A549 (cell line): ENCODE measurements at regions not wholly inside any gene's neighbourhood (a gene's known extent, or its start where the extent isn't known, plus 50 kb on each side); places are given as distances from the start of the nearest gene placed in this dataset.

ENCODE experiments used
- JUNB ChIP-seq: fragments of >200 bp; sonication (Bioruptor Twin); formaldehyde crosslinking; IDR thresholded peaks from 2 replicates; pipeline ENCODE4 v1.6.1; 2016
- POLR2A ChIP-seq: IDR thresholded peaks from 2 replicates; pipeline ENCODE4 v1.6.1; 2012; ENCODE audit warnings: mild to moderate bottlenecking, low read length
- ZFP36 ChIP-seq: fragments of 450-650 bp; IDR thresholded peaks from 2 replicates; pipeline ENCODE4 v1.6.1; 2014; ENCODE audit warnings: borderline replicate concordance; ENCODE audit not compliant: partially characterized antibody
- TF ChIP-seq, protein P1 (sequence below): fragments of >200 bp; sonication (Bioruptor Twin); formaldehyde crosslinking; IDR thresholded peaks from 3 replicates; pipeline ENCODE4 v1.5.1; 2016
- TF ChIP-seq, protein P2 (sequence below): fragments of 150-350 bp; IDR thresholded peaks from 2 replicates; pipeline ENCODE4 v1.6.1; 2014; ENCODE audit warnings: low read depth, mild to moderate bottlenecking, low read length

DNA sequence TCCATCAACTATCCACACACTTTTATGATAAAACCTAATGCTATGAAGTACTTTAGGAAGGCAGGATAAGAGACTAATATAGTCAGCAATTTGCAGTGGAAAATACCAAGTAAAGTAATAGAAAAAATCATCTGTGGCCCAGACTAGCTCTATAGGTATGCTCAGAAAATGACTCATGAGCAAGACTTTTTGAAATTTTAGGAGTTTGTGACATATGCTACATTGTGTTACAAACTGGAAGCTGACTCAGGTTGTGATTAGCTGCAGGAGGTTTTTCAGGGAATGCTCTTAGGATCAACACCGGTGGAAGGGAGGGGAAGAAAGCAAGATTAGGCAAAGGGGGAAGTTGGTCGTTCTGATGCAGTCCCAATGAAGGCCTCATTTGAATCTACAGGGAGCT lies 56.1 kb downstream of the FEZF1 start:
- TF ChIP-seq, protein P1, sequence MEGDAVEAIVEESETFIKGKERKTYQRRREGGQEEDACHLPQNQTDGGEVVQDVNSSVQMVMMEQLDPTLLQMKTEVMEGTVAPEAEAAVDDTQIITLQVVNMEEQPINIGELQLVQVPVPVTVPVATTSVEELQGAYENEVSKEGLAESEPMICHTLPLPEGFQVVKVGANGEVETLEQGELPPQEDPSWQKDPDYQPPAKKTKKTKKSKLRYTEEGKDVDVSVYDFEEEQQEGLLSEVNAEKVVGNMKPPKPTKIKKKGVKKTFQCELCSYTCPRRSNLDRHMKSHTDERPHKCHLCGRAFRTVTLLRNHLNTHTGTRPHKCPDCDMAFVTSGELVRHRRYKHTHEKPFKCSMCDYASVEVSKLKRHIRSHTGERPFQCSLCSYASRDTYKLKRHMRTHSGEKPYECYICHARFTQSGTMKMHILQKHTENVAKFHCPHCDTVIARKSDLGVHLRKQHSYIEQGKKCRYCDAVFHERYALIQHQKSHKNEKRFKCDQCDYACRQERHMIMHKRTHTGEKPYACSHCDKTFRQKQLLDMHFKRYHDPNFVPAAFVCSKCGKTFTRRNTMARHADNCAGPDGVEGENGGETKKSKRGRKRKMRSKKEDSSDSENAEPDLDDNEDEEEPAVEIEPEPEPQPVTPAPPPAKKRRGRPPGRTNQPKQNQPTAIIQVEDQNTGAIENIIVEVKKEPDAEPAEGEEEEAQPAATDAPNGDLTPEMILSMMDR: no peak
- TF ChIP-seq POLR2A: no peak
- TF ChIP-seq, protein P2, sequence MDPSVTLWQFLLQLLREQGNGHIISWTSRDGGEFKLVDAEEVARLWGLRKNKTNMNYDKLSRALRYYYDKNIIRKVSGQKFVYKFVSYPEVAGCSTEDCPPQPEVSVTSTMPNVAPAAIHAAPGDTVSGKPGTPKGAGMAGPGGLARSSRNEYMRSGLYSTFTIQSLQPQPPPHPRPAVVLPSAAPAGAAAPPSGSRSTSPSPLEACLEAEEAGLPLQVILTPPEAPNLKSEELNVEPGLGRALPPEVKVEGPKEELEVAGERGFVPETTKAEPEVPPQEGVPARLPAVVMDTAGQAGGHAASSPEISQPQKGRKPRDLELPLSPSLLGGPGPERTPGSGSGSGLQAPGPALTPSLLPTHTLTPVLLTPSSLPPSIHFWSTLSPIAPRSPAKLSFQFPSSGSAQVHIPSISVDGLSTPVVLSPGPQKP: no peak
- no peak for TF ChIP-seq JUNB
- no peak for TF ChIP-seq ZFP36
